Globus pallidus (tissue), 1 donor: ENCODE measurements at regions not wholly inside any gene's neighbourhood (a gene's known extent, or its start where the extent isn't known, plus 50 kb on each side); places are given as distances from the start of the nearest gene placed in this dataset.
A peak's percentile ranks its signal among the peaks of the same experiment; 100 is the strongest.
"Not testable (repeated sequence)": the region's sequence is repeated elsewhere in the genome, so short reads cannot be mapped to it uniquely, and the experiment has no call there.

Source experiments
- DNase-seq: peaks from one replicate; pipeline ENCODE4 v3.0.0-alpha.2; 2015; ENCODE audit warnings: low spot score

- no peak for DNase-seq
Observed at GRCh38 chr1:114263343-114263742, 109.7 kb upstream of the SYT6 start.

- DNase-seq = no peak
Observed at GRCh38 chr1:114262337-114262736, 108.7 kb upstream of the SYT6 start.

- DNase-seq = no peak
Observed at GRCh38 chr1:114260805-114261484, 107.3 kb upstream of the SYT6 start.

- DNase-seq = no peak
Observed at GRCh38 chr1:114259511-114260160, 106.0 kb upstream of the SYT6 start.

- DNase-seq = no peak
Observed at GRCh38 chr1:114258633-114259032, 105.0 kb upstream of the SYT6 start.

- DNase-seq = no peak
Observed at GRCh38 chr1:114258074-114258473, 104.4 kb upstream of the SYT6 start.

GRCh38 chr1:114257554-114257953, 103.9 kb upstream of the SYT6 start:
- no peak for DNase-seq

GRCh38 chr1:114253900-114254299, 100.2 kb upstream of the SYT6 start:
- no peak for DNase-seq

GRCh38 chr1:114251573-114251939, 97.9 kb upstream of the SYT6 start:
- DNase-seq = no peak

- DNase-seq = no peak
Observed at GRCh38 chr1:114250683-114251572, 97.3 kb upstream of the SYT6 start.

GRCh38 chr1:114249691-114250090, 96.0 kb upstream of the SYT6 start:
- no peak for DNase-seq

- no peak for DNase-seq
Observed at GRCh38 chr1:114248162-114248561, 94.5 kb upstream of the SYT6 start.

- not testable (repeated sequence) for DNase-seq
Observed at GRCh38 chr1:114242531-114243210, 89.0 kb upstream of the SYT6 start.

- DNase-seq = no peak
Observed at GRCh38 chr1:114238053-114238452, 84.4 kb upstream of the SYT6 start.

- DNase-seq = no peak
Observed at GRCh38 chr1:114236517-114236916, 82.8 kb upstream of the SYT6 start.

- DNase-seq = no peak
Observed at GRCh38 chr1:114235960-114236359, 82.3 kb upstream of the SYT6 start.

GRCh38 chr1:114235281-114235680, 81.6 kb upstream of the SYT6 start:
- DNase-seq = no peak

- peak; percentile 47 for DNase-seq
Observed at GRCh38 chr1:114234408-114235124, 80.9 kb upstream of the SYT6 start.

- DNase-seq = no peak
Observed at GRCh38 chr1:114232691-114233090, 79.0 kb upstream of the SYT6 start.

- no peak for DNase-seq
Observed at GRCh38 chr1:114231301-114231700, 77.6 kb upstream of the SYT6 start.

GRCh38 chr1:114229368-114229767, 75.7 kb upstream of the SYT6 start:
- DNase-seq = no peak

- DNase-seq = no peak
Observed at GRCh38 chr1:114227059-114227458, 73.4 kb upstream of the SYT6 start.
